ENCODE measurements at regions not wholly inside any gene's neighbourhood (a gene's known extent, or its start where the extent isn't known, plus 50 kb on each side); places are given as distances from the start of the nearest gene placed in this dataset.

DNA sequence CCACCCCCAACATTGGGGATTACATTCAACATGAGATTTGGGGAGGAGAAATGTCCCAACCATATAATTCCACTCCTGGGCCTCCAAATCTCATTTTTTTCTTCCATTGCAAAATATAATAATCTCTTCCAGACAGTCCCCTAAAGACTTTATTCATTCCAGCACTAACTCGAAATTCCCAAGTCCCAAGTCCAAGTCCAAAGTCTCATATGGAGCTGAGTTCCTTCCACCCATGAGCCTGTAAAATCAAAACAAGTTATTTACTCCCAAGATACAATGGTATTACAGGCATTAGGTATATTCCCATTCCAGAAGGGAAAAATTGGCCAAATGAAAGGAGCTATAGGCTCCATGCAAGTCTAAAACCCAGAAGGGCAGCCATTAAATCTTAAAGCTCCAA, 56.7 kb downstream of the P2RY1 start:
- 40 to 76% methylated on average over 1 of the region's 1 CpG for WGBS, 2 donors
- no peaks in the 10 kb centered on the region for H3K9me3 ChIP-seq
- H3K4me3 ChIP-seq: no peak overlapping the region
- no peak for DNase-seq
- H3K27me3 ChIP-seq: no peaks in the 10 kb centered on the region
- no peaks in the 10 kb centered on the region for H3K4me1 ChIP-seq
- TF ChIP-seq POLR2AphosphoS5 (IDR thresholded peaks at IDR 0.05) (no peak), EP300 (IDR thresholded peaks at IDR 0.05) (no peak), POLR2A (IDR thresholded peaks at IDR 0.05) (no peak)
- TF ChIP-seq, protein P1, sequence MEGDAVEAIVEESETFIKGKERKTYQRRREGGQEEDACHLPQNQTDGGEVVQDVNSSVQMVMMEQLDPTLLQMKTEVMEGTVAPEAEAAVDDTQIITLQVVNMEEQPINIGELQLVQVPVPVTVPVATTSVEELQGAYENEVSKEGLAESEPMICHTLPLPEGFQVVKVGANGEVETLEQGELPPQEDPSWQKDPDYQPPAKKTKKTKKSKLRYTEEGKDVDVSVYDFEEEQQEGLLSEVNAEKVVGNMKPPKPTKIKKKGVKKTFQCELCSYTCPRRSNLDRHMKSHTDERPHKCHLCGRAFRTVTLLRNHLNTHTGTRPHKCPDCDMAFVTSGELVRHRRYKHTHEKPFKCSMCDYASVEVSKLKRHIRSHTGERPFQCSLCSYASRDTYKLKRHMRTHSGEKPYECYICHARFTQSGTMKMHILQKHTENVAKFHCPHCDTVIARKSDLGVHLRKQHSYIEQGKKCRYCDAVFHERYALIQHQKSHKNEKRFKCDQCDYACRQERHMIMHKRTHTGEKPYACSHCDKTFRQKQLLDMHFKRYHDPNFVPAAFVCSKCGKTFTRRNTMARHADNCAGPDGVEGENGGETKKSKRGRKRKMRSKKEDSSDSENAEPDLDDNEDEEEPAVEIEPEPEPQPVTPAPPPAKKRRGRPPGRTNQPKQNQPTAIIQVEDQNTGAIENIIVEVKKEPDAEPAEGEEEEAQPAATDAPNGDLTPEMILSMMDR (IDR thresholded peaks at IDR 0.05): no peak
- H3K27ac ChIP-seq: no peak overlapping the region
- no peaks in the 10 kb centered on the region for H3K36me3 ChIP-seq
- intact Hi-C loops (cut with DNase I): no loop called here

DNA sequence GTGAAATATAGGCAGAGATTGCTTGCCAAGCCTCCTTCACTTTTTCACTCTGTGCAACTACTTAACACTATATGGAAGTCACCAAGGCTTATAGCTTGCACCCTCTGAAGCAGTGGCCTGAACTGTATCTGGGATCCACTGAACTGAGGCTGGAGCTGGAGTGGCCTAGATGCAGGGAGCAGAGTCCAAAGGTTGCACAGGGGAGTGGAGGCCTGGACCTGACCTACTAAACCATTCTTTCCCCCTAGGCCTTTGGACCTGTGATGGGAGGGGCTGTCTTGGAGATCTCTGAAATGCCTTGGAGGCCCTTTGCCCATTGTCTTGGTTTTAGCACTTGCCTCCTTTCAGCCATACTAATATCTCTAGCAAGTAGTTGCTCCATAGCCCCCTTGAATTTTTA, 57.5 kb downstream of the P2RY1 start:
- H3K4me3 ChIP-seq: no peak overlapping the region
- intact Hi-C loops (cut with DNase I): no loop called here
- H3K9me3 ChIP-seq: no peaks in the 10 kb centered on the region
- DNase-seq: no peak
- TF ChIP-seq EP300 (IDR thresholded peaks at IDR 0.05): no peak
- no peak for TF ChIP-seq POLR2A (IDR thresholded peaks at IDR 0.05)
- TF ChIP-seq, protein P1 (IDR thresholded peaks at IDR 0.05): no peak
- no peak for TF ChIP-seq POLR2AphosphoS5 (IDR thresholded peaks at IDR 0.05)
- H3K27ac ChIP-seq: no peak overlapping the region
- H3K36me3 ChIP-seq: no peaks in the 10 kb centered on the region
- H3K27me3 ChIP-seq: no peaks in the 10 kb centered on the region
- no peaks in the 10 kb centered on the region for H3K4me1 ChIP-seq

DNA sequence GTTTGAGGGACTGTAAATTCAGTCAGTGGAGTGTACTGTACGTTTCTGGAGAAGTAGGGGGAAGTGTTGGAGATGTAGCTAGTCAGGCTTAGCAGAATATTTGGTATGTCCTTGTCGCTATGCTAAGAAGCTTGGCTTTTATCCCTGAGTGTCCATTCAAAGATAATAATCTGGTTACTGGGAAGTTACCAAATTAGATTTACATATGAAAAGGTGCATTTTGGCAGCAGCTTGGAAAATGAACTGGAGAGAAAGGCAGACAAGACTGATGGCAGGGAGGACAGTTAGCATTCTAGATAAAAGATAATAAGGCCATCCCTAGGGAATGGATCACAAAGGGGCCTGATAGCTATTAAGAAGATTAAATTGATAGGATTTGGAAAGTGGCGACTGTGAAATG, 58.7 kb downstream of the P2RY1 start:
- intact Hi-C loops (cut with DNase I): no loop called here
- WGBS, 2 donors: 55 to 87% methylated on average over 3 of the region's 3 CpGs
- TF ChIP-seq EP300 (IDR thresholded peaks at IDR 0.05): no peak
- no peak for DNase-seq
- Histone ChIP-seq H3K27ac (no peak overlapping the region), H3K4me3 (no peak overlapping the region), H3K9me3 (no peaks in the 10 kb centered on the region), H3K4me1 (no peaks in the 10 kb centered on the region), H3K36me3 (no peaks in the 10 kb centered on the region), H3K27me3 (no peaks in the 10 kb centered on the region)

DNA sequence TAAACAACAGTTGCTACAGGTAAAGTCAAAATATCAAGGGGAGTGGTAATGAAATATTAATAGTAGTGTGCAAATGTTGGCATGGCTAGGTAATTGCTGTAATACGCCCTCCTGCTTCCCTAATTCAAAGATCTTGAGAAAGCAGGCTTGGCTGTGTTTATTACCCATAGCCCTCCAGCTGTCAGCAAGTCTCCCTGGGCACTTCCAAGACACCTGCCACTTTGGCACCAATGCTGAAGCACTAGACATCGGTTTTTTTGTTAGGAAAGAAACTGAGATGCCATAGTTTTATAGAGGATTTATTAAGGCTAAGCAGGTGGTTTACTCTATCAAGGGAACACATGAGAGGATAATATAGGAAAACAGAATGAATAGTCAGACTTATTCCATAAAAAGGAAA, 64.4 kb downstream of the P2RY1 start:
- H3K9me3 ChIP-seq: no peaks in the 10 kb centered on the region
- H3K4me3 ChIP-seq: no peak overlapping the region
- DNase-seq: no peak
- TF ChIP-seq POLR2A (IDR thresholded peaks at IDR 0.05): no peak
- no peak for TF ChIP-seq POLR2AphosphoS5 (IDR thresholded peaks at IDR 0.05)
- TF ChIP-seq, protein P1 (IDR thresholded peaks at IDR 0.05): no peak
- no peak for TF ChIP-seq EP300 (IDR thresholded peaks at IDR 0.05)
- H3K36me3 ChIP-seq: no peaks in the 10 kb centered on the region
- WGBS, 2 donors: 23 to 69% methylated on average over 2 of the region's 2 CpGs
- H3K27ac ChIP-seq: no peak overlapping the region
- no peaks in the 10 kb centered on the region for H3K4me1 ChIP-seq
- intact Hi-C loops (cut with DNase I): no loop called here
- no peaks in the 10 kb centered on the region for H3K27me3 ChIP-seq

DNA sequence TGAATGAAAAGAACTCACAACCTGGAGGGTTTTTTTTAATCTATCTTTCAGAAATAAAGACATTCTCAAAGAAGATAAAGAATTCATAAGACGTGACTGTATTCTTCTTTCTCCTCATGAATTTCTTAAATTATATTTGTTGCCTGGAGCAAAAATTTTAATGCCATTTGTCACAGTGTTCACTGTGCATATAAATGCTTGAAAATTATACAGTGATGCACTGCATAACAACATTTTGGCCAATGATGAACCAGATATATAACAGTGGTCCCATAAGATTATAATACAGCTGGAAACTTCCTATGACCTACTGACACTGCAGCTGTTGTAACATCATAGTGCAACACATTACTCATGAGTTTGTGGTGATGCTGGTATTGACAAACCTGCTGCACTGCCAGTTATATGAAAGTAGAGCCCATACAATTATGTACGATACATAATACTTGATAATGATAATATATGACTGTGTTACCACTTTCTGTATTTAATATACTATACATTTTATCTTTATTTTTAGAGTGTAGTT, 67.3 kb downstream of the P2RY1 start:
- TF ChIP-seq POLR2A (IDR thresholded peaks at IDR 0.05) (no peak), POLR2AphosphoS5 (IDR thresholded peaks at IDR 0.05) (no peak), EP300 (IDR thresholded peaks at IDR 0.05) (no peak)
- TF ChIP-seq, protein P1 (IDR thresholded peaks at IDR 0.05): no peak
- Histone ChIP-seq H3K27ac (no peak overlapping the region), H3K36me3 (no peaks in the 10 kb centered on the region), H3K27me3 (no peaks in the 10 kb centered on the region), H3K4me3 (no peak overlapping the region), H3K4me1 (no peaks in the 10 kb centered on the region), H3K9me3 (no peaks in the 10 kb centered on the region)
- 90 to 95% methylated on average over 2 of the region's 2 CpGs for WGBS, 2 donors
- DNase-seq: no peak
- intact Hi-C loops (cut with DNase I): no loop called here
